HepG2 (cell line): ENCODE measurements at regions not wholly inside any gene's neighbourhood (a gene's known extent, or its start where the extent isn't known, plus 50 kb on each side); places are given as distances from the start of the nearest gene placed in this dataset.

Experiments used
- ATAC-seq: fragments of 200-7000 bp; cut with Tn5 transposase; 3 replicates; pipeline ENCODE4 v1.9.1; 2020; ENCODE audit warnings: mild to moderate bottlenecking, moderate library complexity
- BruUV-seq: library from RNA; stranded (reverse); fragments of 400-500 nt; replicated peaks from 2 replicates; lab custom pipeline; 2021; lab: Mats Ljungman, UMichigan
- CTCF ChIA-PET: fragments of 300-600 bp; formaldehyde crosslinking; extraction: SDS; loops from one replicate; lab custom pipeline; 2021; ENCODE audit warnings: low total read pairs, inconsistent platforms, low intra/inter-chr PET ratio; lab: Yijun Ruan, JAX
- POLR2A ChIA-PET: fragments of 350-600 bp; sonication (Branson Sonifier 250); formaldehyde crosslinking; loops from one replicate; lab custom pipeline; 2020; ENCODE audit warnings: antibody characterized with exemption, inconsistent platforms; lab: Yijun Ruan, JAX
- DNase-seq: peaks from one replicate; pipeline ENCODE4 v3.0.0-alpha.2; 2015; ENCODE audit warnings: low spot score
- FAIRE-seq: peaks from 3 replicates; lab custom pipeline; 2011; peaks lifted over from hg19 to GRCh38; lab: Jason Lieb, UNC
- H2AFZ ChIP-seq: one replicate; pipeline ENCODE4 v1.6.1; 2011; ENCODE audit warnings: low read length, inconsistent platforms
- H3K27ac ChIP-seq: fragments of 300-600 bp; 3 replicates; pipeline ENCODE4 v1.8.0; 2011; ENCODE audit warnings: mixed run types, mild to moderate bottlenecking, mixed read lengths, low read length, inconsistent platforms; ENCODE audit not compliant: insufficient read depth; ENCODE audit errors: extremely low read length
- H3K27me3 ChIP-seq, 2 experiments: fragments of 200-600 bp in 1 of 2; 2 replicates in 1 of 2; 3 replicates in 1 of 2; pipeline versions ENCODE4 v1.6.0 to v1.8.0; 2011; ENCODE audit warnings: low read length in 2 of 2, mild to moderate bottlenecking in 2 of 2, moderate library complexity in 2 of 2, inconsistent platforms in 1 of 2; ENCODE audit not compliant: insufficient read depth in 2 of 2, control insufficient read depth in 1 of 2
- H3K36me3 ChIP-seq, 2 experiments: fragments of 200-600 bp in 1 of 2; replicated peaks in 1 of 2; 2 replicates in 1 of 2; 3 replicates in 1 of 2; pipeline versions ENCODE4 v1.5.1 to v1.8.0; 2011; ENCODE audit warnings: low read length in 2 of 2, inconsistent platforms in 1 of 2; ENCODE audit not compliant: insufficient read depth in 2 of 2, control insufficient read depth in 1 of 2
- H3K4me1 ChIP-seq: 2 replicates; pipeline ENCODE4 v1.5.1; 2012; ENCODE audit warnings: low read length, inconsistent platforms; ENCODE audit not compliant: insufficient read depth
- H3K4me2 ChIP-seq: 2 replicates; pipeline ENCODE4 v1.6.0; 2011; ENCODE audit warnings: low read depth, low read length, inconsistent platforms
- H3K4me3 ChIP-seq, 3 experiments: fragments of 200-600 bp in 1 of 3; sonication (generic), shearing (Covaris generic) in 1 of 3; replicated peaks in 1 of 3; 2 replicates each; pipeline ENCODE4 v1.5.1; 2011 to 2016; ENCODE audit warnings: low read length in 3 of 3, inconsistent platforms in 2 of 3, low read depth in 2 of 3, mild to moderate bottlenecking in 2 of 3, control low read depth in 1 of 3, mixed read lengths in 1 of 3; ENCODE audit not compliant: insufficient read depth in 1 of 3
- H3K79me2 ChIP-seq: one replicate; pipeline ENCODE4 v1.6.1; 2011; ENCODE audit warnings: low read length, inconsistent platforms; ENCODE audit not compliant: insufficient read depth
- H3K9ac ChIP-seq: 2 replicates; pipeline ENCODE4 v1.6.0; 2011; ENCODE audit warnings: mild to moderate bottlenecking, low read depth, low read length, inconsistent platforms; ENCODE audit not compliant: insufficient read depth
- H3K9me3 ChIP-seq: 2 replicates; pipeline ENCODE4 v1.5.1; 2012; ENCODE audit warnings: mild to moderate bottlenecking, low read length
- H4K20me1 ChIP-seq: 2 replicates; pipeline ENCODE4 v1.6.0; 2011; ENCODE audit warnings: inconsistent platforms, mild to moderate bottlenecking, low read length, moderate library complexity; ENCODE audit not compliant: insufficient read depth
- CREB1 ChIP-seq, 2 experiments: fragments of 450-650 bp in 1 of 2; IDR thresholded peaks; 2 replicates each; pipeline ENCODE4 v1.6.1; 2016 to 2017; ENCODE audit warnings: control low read depth in 1 of 2, mild to moderate bottlenecking in 1 of 2, missing compliant biosample characterization in 1 of 2, missing genetic modification characterization in 1 of 2
- MATR3 ChIP-seq: sonication (generic); formaldehyde crosslinking; IDR thresholded peaks from 2 replicates; pipeline ENCODE4 v1.4.0; 2020; ENCODE audit warnings: missing genetic modification reagents
- MTA1 ChIP-seq: sonication (generic); formaldehyde crosslinking; IDR thresholded peaks from 2 replicates; pipeline ENCODE4 v1.4.0; 2020; ENCODE audit warnings: missing genetic modification reagents, mild to moderate bottlenecking, borderline replicate concordance
- RBAK ChIP-seq: sonication (generic); formaldehyde crosslinking; IDR thresholded peaks from 2 replicates; pipeline ENCODE4 v1.5.1; 2020; ENCODE audit warnings: mild to moderate bottlenecking, missing genetic modification reagents
- RCOR2 ChIP-seq: IDR thresholded peaks from 2 replicates; pipeline ENCODE4 v1.6.1; 2016; ENCODE audit warnings: missing biosample characterization, missing genetic modification reagents
- ZMAT3 ChIP-seq: sonication (generic); formaldehyde crosslinking; conservative IDR thresholded peaks from 2 replicates; pipeline ENCODE4 v1.7.0; 2021; ENCODE audit warnings: missing genetic modification reagents
- ZNF34 ChIP-seq: sonication (generic); formaldehyde crosslinking; IDR thresholded peaks from 2 replicates; pipeline ENCODE4 v1.4.0; 2020; ENCODE audit warnings: mild to moderate bottlenecking, missing genetic modification reagents, borderline replicate concordance
- ZNF703 ChIP-seq: sonication (generic); formaldehyde crosslinking; IDR thresholded peaks from 2 replicates; pipeline ENCODE4 v1.5.1; 2020; ENCODE audit warnings: missing genetic modification reagents, mild to moderate bottlenecking, moderate library complexity, borderline replicate concordance
- ZNF720 ChIP-seq: sonication (generic); formaldehyde crosslinking; IDR thresholded peaks from 2 replicates; pipeline ENCODE4 v1.4.0; 2020; ENCODE audit warnings: missing genetic modification reagents
- WGBS: methylation state at CpG from one replicate; pipeline ENCODE4 v1.1.6; 2017; ENCODE audit warnings: low lambda C conversion rate; 5-methylcytosine and 5-hydroxymethylcytosine counted together
- in situ Hi-C: cut with HindIII; loops from 2 replicates; pipeline ENCODE4 v1.10.0; 2017; ENCODE audit warnings: low pct_unique_long_range_greater_than_20kb; ENCODE audit not compliant: extremely low pct_ligation_motif_present
- intact Hi-C: fragments of 100-400 bp; cut with micrococcal nuclease; formaldehyde crosslinking; loops from one replicate; pipeline ENCODE4 v1.10.0; 2022; ENCODE audit not compliant: unreplicated experiment
- TF ChIP-seq, protein P1 (sequence below): IDR thresholded peaks from 2 replicates; pipeline ENCODE4 v1.6.1; 2016; ENCODE audit warnings: low read depth

DNA sequence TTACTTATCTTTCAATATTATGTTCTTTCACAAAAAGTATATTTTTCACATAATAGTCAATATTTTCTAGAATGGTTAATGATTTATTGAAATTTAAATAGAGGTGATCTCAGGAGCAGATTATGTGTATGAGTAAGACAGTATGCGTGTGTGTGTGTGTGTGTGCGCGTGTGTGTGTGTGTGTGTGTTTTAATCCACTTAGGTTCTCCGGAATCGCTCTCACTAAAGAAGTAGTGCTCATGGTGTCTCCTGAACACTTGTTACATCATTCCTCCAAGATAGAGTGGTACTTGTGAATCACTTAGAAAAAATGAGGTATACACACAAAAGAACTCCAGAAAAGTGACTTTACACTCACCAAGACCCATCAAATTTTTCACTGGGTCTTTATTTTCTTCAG is 91.0 kb upstream of the KCNH7 start (continued):
- TF ChIP-seq, protein P1, sequence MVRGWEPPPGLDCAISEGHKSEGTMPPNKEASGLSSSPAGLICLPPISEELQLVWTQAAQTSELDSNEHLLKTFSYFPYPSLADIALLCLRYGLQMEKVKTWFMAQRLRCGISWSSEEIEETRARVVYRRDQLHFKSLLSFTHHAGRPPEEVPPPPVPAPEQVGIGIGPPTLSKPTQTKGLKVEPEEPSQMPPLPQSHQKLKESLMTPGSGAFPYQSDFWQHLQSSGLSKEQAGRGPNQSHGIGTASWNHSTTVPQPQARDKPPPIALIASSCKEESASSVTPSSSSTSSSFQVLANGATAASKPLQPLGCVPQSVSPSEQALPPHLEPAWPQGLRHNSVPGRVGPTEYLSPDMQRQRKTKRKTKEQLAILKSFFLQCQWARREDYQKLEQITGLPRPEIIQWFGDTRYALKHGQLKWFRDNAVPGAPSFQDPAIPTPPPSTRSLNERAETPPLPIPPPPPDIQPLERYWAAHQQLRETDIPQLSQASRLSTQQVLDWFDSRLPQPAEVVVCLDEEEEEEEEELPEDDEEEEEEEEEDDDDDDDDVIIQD = no peak
- TF ChIP-seq RCOR2 (CRISPR knock-in tag) = no peak

DNA sequence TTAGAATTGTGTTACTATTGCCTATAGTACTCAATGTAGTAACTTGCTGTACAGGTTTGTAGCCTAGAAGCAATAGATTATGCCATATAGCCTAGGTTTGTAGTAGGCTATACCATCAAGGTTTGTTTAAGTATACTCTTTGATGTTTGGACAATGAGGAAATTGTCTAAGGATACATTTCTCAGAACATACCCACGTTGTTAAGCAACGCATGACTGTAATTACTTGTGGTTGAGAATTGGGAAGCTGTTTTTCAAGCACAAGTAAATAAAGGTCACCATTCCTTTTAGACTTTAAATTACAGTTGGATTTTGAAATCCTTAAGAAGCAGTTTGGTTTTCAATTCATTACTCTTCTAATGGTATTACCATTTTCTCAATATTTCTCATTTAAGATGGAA is 89.8 kb upstream of the KCNH7 start:
- no TSS peak for BruUV-seq
- POLR2A ChIA-PET = no interaction called here
- CTCF ChIA-PET = no interaction called here
- H3K4me2 ChIP-seq = no peak overlapping the region
- 2% methylated on average over 2 of the region's 2 CpGs for WGBS
- no peaks in the 10 kb centered on the region for H3K9me3 ChIP-seq
- H3K4me3 ChIP-seq = no peak overlapping the region
- no peaks in the 10 kb centered on the region for H3K36me3 ChIP-seq
- DNase-seq (no peak), FAIRE-seq (no peak), ATAC-seq (no peak)
- TF ChIP-seq MTA1 = no peak
- TF ChIP-seq ZMAT3 (CRISPR knock-in tag) = no peak
- TF ChIP-seq CREB1 (IDR thresholded peaks at IDR 0.05) = no peak
- TF ChIP-seq CREB1 (CRISPR knock-in tag; IDR thresholded peaks at IDR 0.05) = no peak
- TF ChIP-seq ZNF703 = no peak
- no peak for TF ChIP-seq RBAK (CRISPR knock-in tag)
- no peak for TF ChIP-seq MATR3 (CRISPR knock-in tag)
- no peak for TF ChIP-seq ZNF720
- TF ChIP-seq ZNF34 (CRISPR knock-in tag) = no peak
- H2AFZ ChIP-seq = no peak overlapping the region
- H3K9ac ChIP-seq = no peak overlapping the region
- intact Hi-C loops = no loop called here
- no peak overlapping the region for H3K27ac ChIP-seq
- in situ Hi-C loops = no loop called here
- H3K4me1 ChIP-seq = no peaks in the 10 kb centered on the region
- H3K79me2 ChIP-seq = no peaks in the 10 kb centered on the region
- no peaks in the 10 kb centered on the region for H4K20me1 ChIP-seq
- no peaks in the 10 kb centered on the region for H3K27me3 ChIP-seq
